ENCODE measurements at regions not wholly inside any gene's neighbourhood (a gene's known extent, or its start where the extent isn't known, plus 50 kb on each side); places are given as distances from the start of the nearest gene placed in this dataset.

- no TSS peak for BruUV-seq (replicated peaks)
- no peaks in the 10 kb centered on the region for H3K4me1 ChIP-seq (ENCODE audit: control insufficient read depth in 1 of 2, insufficient read depth in 2 of 2, low read length in 2 of 2)
- no peak for ATAC-seq
- H2AFZ ChIP-seq (ENCODE audit: low read depth, low read length, poor library complexity, severe bottlenecking), result no peak overlapping the region
- intact Hi-C loops (cut with micrococcal nuclease), result no loop called here
- H3K27me3 ChIP-seq (ENCODE audit: insufficient read depth, low read length), result no peaks in the 10 kb centered on the region
- H3K4me3 ChIP-seq (replicated peaks in 1 of 2; ENCODE audit: low read depth in 1 of 2, low read length in 2 of 2), result no peak overlapping the region
- CTCF ChIA-PET, result no interaction called here
- H4K20me1 ChIP-seq (ENCODE audit: insufficient read depth), result no peaks in the 10 kb centered on the region
- no peak overlapping the region for H3K4me2 ChIP-seq (ENCODE audit: low read length)
- POLR2A ChIA-PET, result no interaction called here
- H3K9ac ChIP-seq (ENCODE audit: low read length), result no peak overlapping the region
- DNase-seq (ENCODE audit: low read depth, low spot score), result no peak
- H3K79me2 ChIP-seq (ENCODE audit: insufficient read depth, low read length), result no peaks in the 10 kb centered on the region
- RAD21 ChIA-PET (ENCODE audit: low non-redundant PET in 1 of 2, low total read pairs in 2 of 2, uncharacterized antibody in 2 of 2, unreplicated experiment in 2 of 2), result no interaction called here
- no peak overlapping the region for H3K27ac ChIP-seq (ENCODE audit: low read depth, low read length)
- H3K9me3 ChIP-seq (ENCODE audit: control insufficient read depth in 1 of 2, insufficient read depth in 1 of 2, low read depth in 1 of 2, low read length in 2 of 2), result peaks cover 6 to 20% of the 10 kb centered on the region in 2 experiments; a peak in 3 of 4 replicates
- no peak for TF ChIP-seq POLR2AphosphoS5 (IDR thresholded peaks at IDR 0.05; ENCODE audit: low read depth, low read length)
- TF ChIP-seq, protein P1, sequence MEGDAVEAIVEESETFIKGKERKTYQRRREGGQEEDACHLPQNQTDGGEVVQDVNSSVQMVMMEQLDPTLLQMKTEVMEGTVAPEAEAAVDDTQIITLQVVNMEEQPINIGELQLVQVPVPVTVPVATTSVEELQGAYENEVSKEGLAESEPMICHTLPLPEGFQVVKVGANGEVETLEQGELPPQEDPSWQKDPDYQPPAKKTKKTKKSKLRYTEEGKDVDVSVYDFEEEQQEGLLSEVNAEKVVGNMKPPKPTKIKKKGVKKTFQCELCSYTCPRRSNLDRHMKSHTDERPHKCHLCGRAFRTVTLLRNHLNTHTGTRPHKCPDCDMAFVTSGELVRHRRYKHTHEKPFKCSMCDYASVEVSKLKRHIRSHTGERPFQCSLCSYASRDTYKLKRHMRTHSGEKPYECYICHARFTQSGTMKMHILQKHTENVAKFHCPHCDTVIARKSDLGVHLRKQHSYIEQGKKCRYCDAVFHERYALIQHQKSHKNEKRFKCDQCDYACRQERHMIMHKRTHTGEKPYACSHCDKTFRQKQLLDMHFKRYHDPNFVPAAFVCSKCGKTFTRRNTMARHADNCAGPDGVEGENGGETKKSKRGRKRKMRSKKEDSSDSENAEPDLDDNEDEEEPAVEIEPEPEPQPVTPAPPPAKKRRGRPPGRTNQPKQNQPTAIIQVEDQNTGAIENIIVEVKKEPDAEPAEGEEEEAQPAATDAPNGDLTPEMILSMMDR (IDR thresholded peaks at IDR 0.05 in 2 of 3, conservative IDR thresholded peaks at IDR 0.05 in 1 of 3; ENCODE audit: borderline replicate concordance in 1 of 3, insufficient read depth in 1 of 3, low read depth in 2 of 3, low read length in 2 of 3), result no peak
- no peak for TF ChIP-seq POLR2A (IDR thresholded peaks at IDR 0.05; ENCODE audit: borderline replicate concordance, extremely low read depth, insufficient read depth, insufficient read length)
- TF ChIP-seq SIN3A (IDR thresholded peaks at IDR 0.05; ENCODE audit: low read depth), result no peak
- TF ChIP-seq ZNF274 (IDR thresholded peaks at IDR 0.05; ENCODE audit: low read depth, low read length), result no peak
- TF ChIP-seq MAX (IDR thresholded peaks at IDR 0.05), result no peak
- H3K9me2 ChIP-seq (ENCODE audit: insufficient read depth), result no peaks in the 10 kb centered on the region
- no peaks in the 10 kb centered on the region for H3K36me3 ChIP-seq (ENCODE audit: control insufficient read depth in 1 of 2, insufficient read depth in 2 of 2, low read length in 2 of 2)
Observed at GRCh38 chr10:8556321-8556720, 501.8 kb downstream of the GATA3 start.

DNA sequence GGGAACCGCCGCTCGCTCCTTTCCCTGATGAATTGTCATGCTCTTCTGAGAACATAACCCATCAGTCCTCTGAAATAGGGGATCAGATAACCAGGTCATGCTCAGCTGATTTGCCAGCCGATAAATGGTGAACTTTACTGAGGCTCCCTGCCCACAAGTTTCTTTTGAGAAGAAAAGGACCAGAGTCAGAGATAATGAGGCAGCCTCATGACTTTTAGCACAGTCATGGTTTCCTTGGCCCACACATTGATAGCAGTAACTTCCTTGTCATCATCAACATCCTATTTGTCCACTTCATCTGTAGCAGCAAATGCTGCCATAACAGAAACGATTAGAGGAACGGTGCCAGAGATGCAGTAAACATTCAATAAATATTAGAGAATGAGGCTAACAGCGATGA lies 509.0 kb downstream of the GATA3 start:
- no peaks in the 10 kb centered on the region for H3K9me2 ChIP-seq (ENCODE audit: insufficient read depth)
- ChIA-PET RAD21 (ENCODE audit: low non-redundant PET in 1 of 2, low total read pairs in 2 of 2, uncharacterized antibody in 2 of 2, unreplicated experiment in 2 of 2) (no interaction called here), CTCF (no interaction called here), POLR2A (no interaction called here)
- no peak for DNase-seq (ENCODE audit: low read depth, low spot score)
- H3K4me1 ChIP-seq (ENCODE audit: control insufficient read depth in 1 of 2, insufficient read depth in 2 of 2, low read length in 2 of 2), result no peaks in the 10 kb centered on the region
- ATAC-seq, result no peak
- H3K4me3 ChIP-seq (replicated peaks in 1 of 2; ENCODE audit: low read depth in 1 of 2, low read length in 2 of 2), result no peak overlapping the region
- H3K27me3 ChIP-seq (ENCODE audit: insufficient read depth, low read length), result no peaks in the 10 kb centered on the region
- H3K36me3 ChIP-seq (ENCODE audit: control insufficient read depth in 1 of 2, insufficient read depth in 2 of 2, low read length in 2 of 2), result no peaks in the 10 kb centered on the region
- H4K20me1 ChIP-seq (ENCODE audit: insufficient read depth), result no peaks in the 10 kb centered on the region
- peaks cover 7 to 15% of the 10 kb centered on the region in 2 experiments; a peak in 2 of 4 replicates for H3K9me3 ChIP-seq (ENCODE audit: control insufficient read depth in 1 of 2, insufficient read depth in 1 of 2, low read depth in 1 of 2, low read length in 2 of 2)
- intact Hi-C loops (cut with micrococcal nuclease), result no loop called here
- H2AFZ ChIP-seq (ENCODE audit: low read depth, low read length, poor library complexity, severe bottlenecking), result no peak overlapping the region
- H3K79me2 ChIP-seq (ENCODE audit: insufficient read depth, low read length), result no peaks in the 10 kb centered on the region
- no peak overlapping the region for H3K4me2 ChIP-seq (ENCODE audit: low read length)
- H3K9ac ChIP-seq (ENCODE audit: low read length), result no peak overlapping the region
- H3K27ac ChIP-seq (ENCODE audit: low read depth, low read length), result no peak overlapping the region
- no TSS peak for BruUV-seq (replicated peaks)
- no peak for TF ChIP-seq JUND (IDR thresholded peaks at IDR 0.05)
- no peak for TF ChIP-seq RAD21 (IDR thresholded peaks at IDR 0.05; ENCODE audit: low read depth)
- TF ChIP-seq ZFX (IDR thresholded peaks at IDR 0.05), result no peak
- no peak for TF ChIP-seq EGR1 (IDR thresholded peaks at IDR 0.05; ENCODE audit: low read depth)
- TF ChIP-seq POLR2AphosphoS5 (IDR thresholded peaks at IDR 0.05; ENCODE audit: low read depth, low read length), result no peak
- no peak for TF ChIP-seq ZBTB33 (IDR thresholded peaks at IDR 0.05; ENCODE audit: extremely low read depth, insufficient replicate concordance, low read length)
- no peak for TF ChIP-seq SIN3A (IDR thresholded peaks at IDR 0.05; ENCODE audit: low read depth)
- no peak for TF ChIP-seq TCF7L2 (IDR thresholded peaks at IDR 0.05; ENCODE audit: borderline replicate concordance, extremely low read depth, insufficient read depth, insufficient read length)
- TF ChIP-seq EZH2phosphoT487 (IDR thresholded peaks at IDR 0.05; ENCODE audit: borderline replicate concordance), result no peak
- TF ChIP-seq ZNF274 (IDR thresholded peaks at IDR 0.05; ENCODE audit: low read depth, low read length), result no peak
- TF ChIP-seq SRF (IDR thresholded peaks at IDR 0.05; ENCODE audit: low read depth), result no peak
- TF ChIP-seq CEBPB (IDR thresholded peaks at IDR 0.05; ENCODE audit: low read depth), result no peak
- no peak for TF ChIP-seq MAX (IDR thresholded peaks at IDR 0.05)
- no peak for TF ChIP-seq POLR2A (IDR thresholded peaks at IDR 0.05; ENCODE audit: borderline replicate concordance, extremely low read depth, insufficient read depth, insufficient read length)
- TF ChIP-seq FOSL1 (IDR thresholded peaks at IDR 0.05; ENCODE audit: low read depth), result no peak
- TF ChIP-seq EZH2 (IDR thresholded peaks at IDR 0.05), result no peak

Data from HCT116 (cell line).